Calu3 (cell line): ENCODE measurements at regions not wholly inside any gene's neighbourhood (a gene's known extent, or its start where the extent isn't known, plus 50 kb on each side); places are given as distances from the start of the nearest gene placed in this dataset.

Experiments used
- BruUV-seq: library from RNA; stranded (reverse); fragments of 400-500 nt; replicated peaks from 2 replicates; lab custom pipeline; 2021; lab: Mats Ljungman, UMichigan
- CTCF ChIA-PET: fragments of 300-600 bp; sonication (Branson Sonifier 250); formaldehyde crosslinking; loops from one replicate; lab custom pipeline; 2022; ENCODE audit warnings: antibody characterized with exemption; lab: Charles Lee
- DNase-seq: peaks from one replicate; pipeline ENCODE4 v3.0.0; 2022
- H3K27ac Mint-ChIP-seq: one replicate; pipeline ENCODE4 v1.8.0; 2022; ENCODE audit warnings: mixed read lengths; ENCODE audit not compliant: unreplicated experiment
- H3K27me3 Mint-ChIP-seq: one replicate; pipeline ENCODE4 v1.8.0; 2022; ENCODE audit warnings: mixed read lengths; ENCODE audit not compliant: unreplicated experiment
- H3K36me3 Mint-ChIP-seq: one replicate; pipeline ENCODE4 v1.8.0; 2022; ENCODE audit warnings: mild to moderate bottlenecking, moderate library complexity, mixed read lengths; ENCODE audit not compliant: insufficient read depth, unreplicated experiment
- H3K4me1 Mint-ChIP-seq: one replicate; pipeline ENCODE4 v1.8.0; 2022; ENCODE audit warnings: mild to moderate bottlenecking, low read depth, mixed read lengths; ENCODE audit not compliant: unreplicated experiment
- H3K4me3 Mint-ChIP-seq: one replicate; pipeline ENCODE4 v1.8.0; 2022; ENCODE audit warnings: mild to moderate bottlenecking, low read depth, moderate library complexity, mixed read lengths; ENCODE audit not compliant: unreplicated experiment
- H3K9me3 Mint-ChIP-seq: one replicate; pipeline ENCODE4 v1.8.0; 2022; ENCODE audit warnings: low read depth, mixed read lengths; ENCODE audit not compliant: unreplicated experiment
- intact Hi-C: fragments of 100-400 bp; cut with micrococcal nuclease; formaldehyde crosslinking; loops from one replicate; pipeline ENCODE4 v1.10.0; 2022; ENCODE audit not compliant: unreplicated experiment
- TF ChIP-seq, protein P1 (sequence below): fragments of 200-600 bp; IDR thresholded peaks from one replicate; pipeline ENCODE4 v1.8.0; 2022; ENCODE audit warnings: antibody characterized with exemption; ENCODE audit not compliant: unreplicated experiment

DNA sequence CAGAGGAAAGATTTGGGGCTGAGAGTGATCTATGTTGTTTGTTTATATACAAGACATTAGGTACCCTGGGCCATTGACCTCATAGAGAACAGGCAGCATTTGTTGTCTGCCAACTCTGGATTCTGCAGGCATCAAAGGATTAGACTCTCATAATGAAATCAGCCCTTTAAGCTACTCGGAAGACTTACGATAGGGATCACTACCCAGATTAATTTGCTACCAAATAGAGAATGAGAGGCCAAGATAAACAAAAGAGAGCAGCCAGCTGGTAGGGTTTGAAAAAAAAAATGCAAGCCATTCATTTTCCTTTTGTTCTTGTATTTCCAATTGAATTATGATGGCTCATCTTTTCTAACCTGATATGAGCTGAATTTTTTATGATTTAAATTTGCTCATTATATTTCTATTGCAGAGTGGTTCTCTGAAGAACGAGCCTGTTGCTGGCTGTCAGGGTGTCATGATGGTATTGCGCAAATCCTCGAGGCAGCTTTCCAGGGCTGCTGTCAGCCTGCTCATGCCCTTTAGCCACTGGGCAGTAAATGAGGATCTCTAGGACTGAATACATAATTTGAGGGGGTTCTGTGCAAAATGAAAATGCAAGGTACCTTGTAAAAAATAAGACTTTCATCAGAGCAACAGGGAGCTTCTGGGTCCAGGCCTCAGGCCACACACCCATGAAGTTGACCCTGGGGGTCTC is 116.4 kb upstream of the KCNJ15 start:
- CTCF ChIA-PET = interaction anchor here (0.6 to 1.0 kb wide), 2 partner anchors 183 to 420 kb away, joined by 3 read pairs; no protein-coding TSS in a partner anchor
- no peak for DNase-seq
- H3K9me3 Mint-ChIP-seq = peaks cover under 1% of the 10 kb centered on the region
- TF ChIP-seq, protein P1, sequence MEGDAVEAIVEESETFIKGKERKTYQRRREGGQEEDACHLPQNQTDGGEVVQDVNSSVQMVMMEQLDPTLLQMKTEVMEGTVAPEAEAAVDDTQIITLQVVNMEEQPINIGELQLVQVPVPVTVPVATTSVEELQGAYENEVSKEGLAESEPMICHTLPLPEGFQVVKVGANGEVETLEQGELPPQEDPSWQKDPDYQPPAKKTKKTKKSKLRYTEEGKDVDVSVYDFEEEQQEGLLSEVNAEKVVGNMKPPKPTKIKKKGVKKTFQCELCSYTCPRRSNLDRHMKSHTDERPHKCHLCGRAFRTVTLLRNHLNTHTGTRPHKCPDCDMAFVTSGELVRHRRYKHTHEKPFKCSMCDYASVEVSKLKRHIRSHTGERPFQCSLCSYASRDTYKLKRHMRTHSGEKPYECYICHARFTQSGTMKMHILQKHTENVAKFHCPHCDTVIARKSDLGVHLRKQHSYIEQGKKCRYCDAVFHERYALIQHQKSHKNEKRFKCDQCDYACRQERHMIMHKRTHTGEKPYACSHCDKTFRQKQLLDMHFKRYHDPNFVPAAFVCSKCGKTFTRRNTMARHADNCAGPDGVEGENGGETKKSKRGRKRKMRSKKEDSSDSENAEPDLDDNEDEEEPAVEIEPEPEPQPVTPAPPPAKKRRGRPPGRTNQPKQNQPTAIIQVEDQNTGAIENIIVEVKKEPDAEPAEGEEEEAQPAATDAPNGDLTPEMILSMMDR = no peak
- H3K27ac Mint-ChIP-seq = no peak overlapping the region
- no peak overlapping the region for H3K4me3 Mint-ChIP-seq
- no TSS peak for BruUV-seq
- intact Hi-C loops = no loop called here
- H3K36me3 Mint-ChIP-seq = no peaks in the 10 kb centered on the region
- peaks cover 7% of the 10 kb centered on the region for H3K4me1 Mint-ChIP-seq
- H3K27me3 Mint-ChIP-seq = peaks cover 38% of the 10 kb centered on the region

DNA sequence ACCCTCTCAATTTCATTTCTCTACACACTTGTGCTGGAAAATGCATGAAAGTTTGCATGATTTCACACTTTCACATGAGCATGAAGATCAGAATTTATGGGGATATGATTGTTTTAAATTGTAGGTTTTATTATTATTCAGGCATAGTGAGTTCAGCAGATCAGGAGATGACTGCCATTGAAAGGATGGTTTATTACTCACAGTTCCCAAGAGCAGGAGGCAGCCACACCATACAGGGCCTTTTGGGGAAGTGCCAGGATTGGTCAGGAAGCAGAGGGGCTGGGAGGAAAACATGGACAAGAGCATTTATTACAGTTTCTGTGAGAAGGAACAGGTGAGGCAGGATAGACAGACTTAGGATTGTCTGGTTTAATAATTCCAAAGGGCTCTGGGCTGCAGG is 114.6 kb upstream of the KCNJ15 start:
- Mint-ChIP-seq H3K4me1 (peaks cover 7% of the 10 kb centered on the region), H3K36me3 (no peaks in the 10 kb centered on the region), H3K27me3 (peaks cover 51% of the 10 kb centered on the region), H3K9me3 (peaks cover 2% of the 10 kb centered on the region), H3K4me3 (no peak overlapping the region), H3K27ac (no peak overlapping the region)
- intact Hi-C loops = no loop called here
- TF ChIP-seq, protein P1 = no peak
- no TSS peak for BruUV-seq
- DNase-seq = no peak
- CTCF ChIA-PET = no interaction called here

DNA sequence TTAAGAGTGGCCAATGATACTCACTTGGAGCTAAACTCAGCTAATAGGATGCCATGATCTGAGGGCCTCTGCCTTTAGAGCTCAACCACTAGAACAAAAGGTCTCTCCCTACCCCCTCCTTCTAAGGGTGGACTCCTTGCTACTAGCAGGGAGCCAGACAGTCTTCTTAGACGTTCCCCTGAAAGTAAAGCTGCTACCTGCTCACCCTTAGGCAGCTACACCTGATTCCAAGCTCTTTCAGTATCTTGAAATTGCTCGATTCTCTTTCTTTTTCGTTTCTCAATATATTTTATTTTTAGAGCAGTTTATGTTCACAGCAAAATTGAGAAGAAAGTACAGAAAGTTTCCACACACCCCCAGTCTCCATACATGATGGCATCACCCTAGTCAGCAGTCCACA is 112.6 kb upstream of the KCNJ15 start:
- no peak overlapping the region for H3K4me3 Mint-ChIP-seq
- no peak overlapping the region for H3K27ac Mint-ChIP-seq
- H3K9me3 Mint-ChIP-seq = peaks cover 2% of the 10 kb centered on the region
- DNase-seq = no peak
- H3K36me3 Mint-ChIP-seq = no peaks in the 10 kb centered on the region
- peaks cover 70% of the 10 kb centered on the region for H3K27me3 Mint-ChIP-seq
- H3K4me1 Mint-ChIP-seq = peaks cover 7% of the 10 kb centered on the region
- intact Hi-C loops = no loop called here
- BruUV-seq = no TSS peak
- TF ChIP-seq, protein P1 = no peak
- CTCF ChIA-PET = no interaction called here

DNA sequence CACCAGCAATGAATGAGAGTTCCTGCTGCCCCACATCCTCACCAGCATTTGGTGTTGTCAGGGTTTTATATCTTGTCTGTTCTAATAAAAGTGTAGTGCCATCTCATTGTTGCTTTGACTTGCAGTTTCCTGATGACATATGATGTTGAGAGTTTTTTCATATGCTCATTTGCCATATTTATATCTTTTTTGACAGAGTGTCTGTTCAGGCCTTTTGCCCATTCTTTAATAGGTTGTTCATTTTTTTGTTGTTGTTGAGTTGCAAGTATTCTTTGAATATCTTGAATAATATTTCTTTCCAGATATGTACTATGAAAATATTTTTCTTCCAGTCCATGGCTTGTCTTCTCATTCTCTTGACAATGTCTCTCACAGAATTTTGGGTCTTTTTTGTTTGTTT is 111.7 kb upstream of the KCNJ15 start:
- no peaks in the 10 kb centered on the region for H3K36me3 Mint-ChIP-seq
- H3K9me3 Mint-ChIP-seq = peaks cover 2% of the 10 kb centered on the region
- no peak overlapping the region for H3K4me3 Mint-ChIP-seq
- peaks cover 1% of the 10 kb centered on the region for H3K4me1 Mint-ChIP-seq
- no TSS peak for BruUV-seq
- peaks cover 70% of the 10 kb centered on the region for H3K27me3 Mint-ChIP-seq
- DNase-seq = no peak
- no peak overlapping the region for H3K27ac Mint-ChIP-seq
- CTCF ChIA-PET = no interaction called here
- intact Hi-C loops = no loop called here
- TF ChIP-seq, protein P1 = no peak
